GM10248 (cell line): ENCODE measurements at regions not wholly inside any gene's neighbourhood (a gene's known extent, or its start where the extent isn't known, plus 50 kb on each side); places are given as distances from the start of the nearest gene placed in this dataset.

Source experiments
- CTCF ChIA-PET: fragments of 300-600 bp; sonication (Branson Sonifier 250); formaldehyde crosslinking; extraction: SDS; loops from one replicate; lab custom pipeline; 2021; ENCODE audit warnings: antibody characterized with exemption; lab: Yijun Ruan, JAX
- POLR2A ChIA-PET: fragments of 350-650 bp; sonication (Branson Sonifier 250); formaldehyde crosslinking; extraction: SDS; loops from one replicate; lab custom pipeline; 2020; ENCODE audit warnings: antibody characterized with exemption; lab: Yijun Ruan, JAX
- DNase-seq: peaks from one replicate; pipeline ENCODE4 v3.0.0; 2012; ENCODE audit errors: extremely low spot score
- CTCF ChIP-seq: IDR thresholded peaks from 2 replicates; pipeline ENCODE4 v1.5.1; 2012; ENCODE audit warnings: mild to moderate bottlenecking, low read depth; ENCODE audit errors: extremely low read depth, missing control alignments, control extremely low read depth

DNA sequence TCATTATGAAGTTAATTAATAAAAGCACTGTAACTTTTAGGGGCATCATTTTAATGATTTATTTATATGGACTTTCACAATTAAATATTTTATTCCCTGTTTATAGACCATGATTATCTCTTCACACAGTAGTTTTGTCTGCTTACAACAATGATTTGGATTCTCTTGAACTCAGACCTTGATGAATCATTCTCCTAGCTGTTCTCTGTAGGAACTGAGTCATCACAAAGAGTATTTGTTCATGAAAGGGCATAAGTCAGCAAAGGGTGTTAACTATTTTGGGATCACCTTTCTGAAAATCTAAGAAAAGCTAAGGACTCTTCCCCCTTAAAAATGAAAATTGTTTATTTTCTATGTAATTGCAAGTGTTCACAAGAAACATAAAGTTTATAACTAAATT lies 461.1 kb upstream of the UBE2E3 start:
- CTCF ChIA-PET: interaction anchor here (0.9 to 1.4 kb wide), 2 partner anchors 17 to 28 kb away, joined by 3 read pairs; no protein-coding TSS in a partner anchor
- no peak for DNase-seq
- POLR2A ChIA-PET: no interaction called here
- no peak for TF ChIP-seq CTCF

- ChIA-PET CTCF (interaction anchor here (1.1 kb wide), 1 partner anchor 22 kb away, joined by 5 read pairs; no protein-coding TSS in a partner anchor), POLR2A (no interaction called here)
- DNase-seq: no peak
- TF ChIP-seq CTCF: no peak
Observed at GRCh38 chr2:180516232-180516631, 464.2 kb upstream of the UBE2E3 start.

DNA sequence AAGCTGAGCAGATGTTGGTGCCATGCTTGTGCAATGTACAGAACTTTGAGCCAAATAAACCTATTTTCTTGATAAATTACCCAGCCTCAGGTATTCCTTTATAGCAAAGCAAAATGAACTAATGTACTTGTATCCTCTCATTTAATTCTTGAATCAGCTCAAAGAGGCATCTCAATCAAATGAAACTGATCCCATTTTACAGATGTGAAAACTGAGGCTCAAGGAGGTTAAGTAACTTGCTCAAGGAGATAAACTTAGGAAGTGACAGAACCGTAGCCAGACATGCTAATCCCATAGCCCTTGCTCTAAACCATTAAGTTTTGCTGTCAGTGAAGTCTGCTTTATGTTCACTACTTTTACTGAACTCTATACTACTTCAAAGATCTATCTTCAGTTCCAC lies 467.0 kb upstream of the UBE2E3 start:
- POLR2A ChIA-PET: no interaction called here
- no peak for DNase-seq
- no peak for TF ChIP-seq CTCF
- CTCF ChIA-PET: no interaction called here

DNA sequence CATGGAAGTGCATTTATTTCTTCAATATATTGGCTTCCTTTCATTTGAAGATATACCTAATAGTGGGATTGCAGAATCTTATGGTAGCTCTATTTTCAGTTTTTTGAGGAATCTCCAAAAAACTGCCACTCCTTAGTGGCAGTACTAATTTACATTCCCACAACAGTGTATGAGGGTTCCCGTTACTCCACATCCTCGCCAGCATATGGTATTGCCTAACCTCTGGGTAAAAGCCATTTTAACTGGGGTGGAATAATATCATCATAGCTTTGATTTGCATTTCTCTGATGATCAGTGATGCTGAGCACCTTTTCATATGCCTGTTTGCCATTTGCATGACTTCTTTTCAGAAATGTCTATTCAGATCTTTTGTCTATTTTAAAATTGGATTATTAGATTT lies 471.9 kb upstream of the UBE2E3 start:
- ChIA-PET POLR2A (no interaction called here), CTCF (interaction anchor here (1.7 kb wide), 1 partner anchor 12 kb away, joined by 6 read pairs; no protein-coding TSS in a partner anchor)
- no peak for TF ChIP-seq CTCF
- no peak for DNase-seq

GRCh38 chr2:180507028-180507427 lies 473.4 kb upstream of the UBE2E3 start:
- ChIA-PET CTCF (interaction anchor here (1.3 kb wide), 1 partner anchor 13 kb away, joined by 4 read pairs; no protein-coding TSS in a partner anchor), POLR2A (no interaction called here)
- TF ChIP-seq CTCF: no peak
- no peak for DNase-seq

DNA sequence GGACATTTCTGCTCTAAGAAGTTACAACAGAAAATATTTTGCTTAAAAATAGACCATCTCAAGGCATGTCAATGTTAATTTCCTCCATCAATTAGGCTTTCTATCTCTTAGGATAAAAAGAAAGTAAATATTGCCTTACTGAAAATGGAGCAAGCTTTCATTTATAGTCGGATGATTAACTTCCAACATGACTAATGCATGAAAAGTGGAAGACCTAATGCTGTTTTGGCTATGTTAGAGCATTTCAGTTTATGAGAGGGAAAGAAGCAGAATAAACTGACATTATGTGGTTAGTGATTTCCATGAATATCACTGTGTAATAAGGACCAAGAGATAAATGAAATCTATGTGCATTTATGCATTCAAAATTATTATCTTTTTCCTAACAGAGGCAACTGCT lies 475.2 kb upstream of the UBE2E3 start:
- TF ChIP-seq CTCF: no peak
- DNase-seq: no peak
- ChIA-PET CTCF (interaction anchor here (1.6 kb wide), 1 partner anchor 10 kb away, joined by 3 read pairs; no protein-coding TSS in a partner anchor), POLR2A (no interaction called here)
